SK-N-SH treated with all-trans-retinoic acid at 6 μM for 48 hours (cell line): ENCODE measurements at regions not wholly inside any gene's neighbourhood (a gene's known extent, or its start where the extent isn't known, plus 50 kb on each side); places are given as distances from the start of the nearest gene placed in this dataset.

Experiments
- ISL1 ChIP-seq: fragments of 250-450 bp; sonication (Bioruptor Pico); IDR thresholded peaks from 2 replicates; pipeline ENCODE4 v2.1.2; 2022; ENCODE audit warnings: mild to moderate bottlenecking, moderate library complexity
- TCF4 ChIP-seq: fragments of 250-450 bp; sonication (Bioruptor Pico); IDR thresholded peaks from 2 replicates; pipeline ENCODE4 v1.8.0; 2021; ENCODE audit warnings: mild to moderate bottlenecking, moderate library complexity, borderline replicate concordance
- TOX ChIP-seq: fragments of 250-450 bp; sonication (Bioruptor Pico); IDR thresholded peaks from 2 replicates; pipeline ENCODE4 v1.8.0; 2021; ENCODE audit warnings: mild to moderate bottlenecking, moderate library complexity, borderline replicate concordance
- TF ChIP-seq, protein P1 (sequence below): fragments of 250-450 bp; sonication (Bioruptor Pico); IDR thresholded peaks from 2 replicates; pipeline ENCODE4 v1.8.0; 2021; ENCODE audit warnings: low read depth, mild to moderate bottlenecking, moderate library complexity, borderline replicate concordance
- TF ChIP-seq, protein P2 (sequence below): fragments of 250-450 bp; sonication (Bioruptor Pico); IDR thresholded peaks from 2 replicates; pipeline ENCODE4 v1.8.0; 2020; ENCODE audit warnings: mild to moderate bottlenecking, moderate library complexity, borderline replicate concordance

DNA sequence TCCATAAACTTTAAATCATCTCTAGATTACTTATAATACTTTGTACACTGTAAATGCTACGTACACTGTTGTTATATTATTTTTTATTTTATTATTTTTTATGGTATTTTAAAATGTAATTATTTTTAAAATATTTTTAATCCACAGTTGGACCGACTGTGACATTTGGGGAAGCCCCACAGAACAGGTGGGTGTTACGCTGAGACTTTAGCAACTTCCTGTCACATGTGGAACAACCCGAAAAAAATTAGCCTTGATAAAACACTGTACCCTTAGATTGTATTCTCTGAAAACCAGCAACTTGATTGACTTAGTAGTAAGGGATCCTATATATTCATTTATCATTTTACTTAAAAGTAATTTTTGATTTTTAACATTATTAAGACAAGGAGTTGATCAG lies 1755.7 kb upstream of the SEL1L start:
- TF ChIP-seq ISL1 (CRISPR knock-in tag) (no peak), TCF4 (CRISPR knock-in tag) (no peak), TOX (CRISPR knock-in tag) (no peak)
- TF ChIP-seq, protein P1, sequence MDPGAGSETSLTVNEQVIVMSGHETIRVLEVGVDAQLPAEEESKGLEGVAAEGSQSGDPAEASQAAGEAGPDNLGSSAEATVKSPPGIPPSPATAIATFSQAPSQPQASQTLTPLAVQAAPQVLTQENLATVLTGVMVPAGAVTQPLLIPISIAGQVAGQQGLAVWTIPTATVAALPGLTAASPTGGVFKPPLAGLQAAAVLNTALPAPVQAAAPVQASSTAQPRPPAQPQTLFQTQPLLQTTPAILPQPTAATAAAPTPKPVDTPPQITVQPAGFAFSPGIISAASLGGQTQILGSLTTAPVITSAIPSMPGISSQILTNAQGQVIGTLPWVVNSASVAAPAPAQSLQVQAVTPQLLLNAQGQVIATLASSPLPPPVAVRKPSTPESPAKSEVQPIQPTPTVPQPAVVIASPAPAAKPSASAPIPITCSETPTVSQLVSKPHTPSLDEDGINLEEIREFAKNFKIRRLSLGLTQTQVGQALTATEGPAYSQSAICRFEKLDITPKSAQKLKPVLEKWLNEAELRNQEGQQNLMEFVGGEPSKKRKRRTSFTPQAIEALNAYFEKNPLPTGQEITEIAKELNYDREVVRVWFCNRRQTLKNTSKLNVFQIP (CRISPR knock-in tag), result no peak
- TF ChIP-seq, protein P2, sequence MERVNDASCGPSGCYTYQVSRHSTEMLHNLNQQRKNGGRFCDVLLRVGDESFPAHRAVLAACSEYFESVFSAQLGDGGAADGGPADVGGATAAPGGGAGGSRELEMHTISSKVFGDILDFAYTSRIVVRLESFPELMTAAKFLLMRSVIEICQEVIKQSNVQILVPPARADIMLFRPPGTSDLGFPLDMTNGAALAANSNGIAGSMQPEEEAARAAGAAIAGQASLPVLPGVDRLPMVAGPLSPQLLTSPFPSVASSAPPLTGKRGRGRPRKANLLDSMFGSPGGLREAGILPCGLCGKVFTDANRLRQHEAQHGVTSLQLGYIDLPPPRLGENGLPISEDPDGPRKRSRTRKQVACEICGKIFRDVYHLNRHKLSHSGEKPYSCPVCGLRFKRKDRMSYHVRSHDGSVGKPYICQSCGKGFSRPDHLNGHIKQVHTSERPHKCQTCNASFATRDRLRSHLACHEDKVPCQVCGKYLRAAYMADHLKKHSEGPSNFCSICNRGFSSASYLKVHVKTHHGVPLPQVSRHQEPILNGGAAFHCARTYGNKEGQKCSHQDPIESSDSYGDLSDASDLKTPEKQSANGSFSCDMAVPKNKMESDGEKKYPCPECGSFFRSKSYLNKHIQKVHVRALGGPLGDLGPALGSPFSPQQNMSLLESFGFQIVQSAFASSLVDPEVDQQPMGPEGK (CRISPR knock-in tag), result no peak
